A673 (cell line): ENCODE measurements at regions not wholly inside any gene's neighbourhood (a gene's known extent, or its start where the extent isn't known, plus 50 kb on each side); places are given as distances from the start of the nearest gene placed in this dataset.

Experiments
- BruUV-seq: library from RNA; stranded (reverse); fragments of 400-500 nt; replicated peaks from 2 replicates; lab custom pipeline; 2021; lab: Mats Ljungman, UMichigan
- CTCF ChIA-PET: fragments of 300-600 bp; sonication (Branson Sonifier 250); formaldehyde crosslinking; loops from one replicate; lab custom pipeline; 2022; ENCODE audit warnings: antibody characterized with exemption; lab: Charles Lee
- POLR2A ChIA-PET: fragments of 300-600 bp; sonication (Branson Sonifier 250); formaldehyde crosslinking; loops from one replicate; lab custom pipeline; 2022; ENCODE audit warnings: antibody characterized with exemption; ENCODE audit not compliant: low non-redundant PET; lab: Charles Lee
- DNase-seq: peaks from one replicate; pipeline ENCODE4 v3.0.0-alpha.2; 2015; ENCODE audit warnings: low spot score
- H3K27ac ChIP-seq: fragments of 200-600 bp; sonication (generic); 2 replicates; pipeline ENCODE4 v1.5.1; 2016; ENCODE audit warnings: mixed run types, low read depth, mild to moderate bottlenecking, mixed read lengths, antibody characterized with exemption, low read length; ENCODE audit not compliant: poor library complexity, severe bottlenecking
- H3K27me3 ChIP-seq: fragments of 200-600 bp; sonication (generic); replicated peaks from 2 replicates; pipeline ENCODE4 v1.6.1; 2017; ENCODE audit warnings: mixed run types, low read depth, mild to moderate bottlenecking, mixed read lengths, antibody characterized with exemption, low read length; ENCODE audit not compliant: insufficient read depth, poor library complexity
- H3K36me3 ChIP-seq: fragments of 200-600 bp; sonication (generic); 2 replicates; pipeline ENCODE4 v1.6.1; 2016; ENCODE audit warnings: mixed run types, mild to moderate bottlenecking, mixed read lengths, antibody characterized with exemption, low read length; ENCODE audit not compliant: insufficient read depth, poor library complexity, severe bottlenecking
- H3K4me1 ChIP-seq: fragments of 200-600 bp; sonication (generic); 2 replicates; pipeline ENCODE4 v1.6.1; 2017; ENCODE audit warnings: mixed run types, mild to moderate bottlenecking, mixed read lengths, antibody characterized with exemption, low read length; ENCODE audit not compliant: insufficient read depth, poor library complexity, severe bottlenecking
- H3K4me3 ChIP-seq: fragments of 200-600 bp; sonication (generic); 2 replicates; pipeline ENCODE4 v1.5.1; 2016; ENCODE audit warnings: low read depth, mixed run types, mild to moderate bottlenecking, mixed read lengths, low read length; ENCODE audit not compliant: poor library complexity, severe bottlenecking
- H3K9me3 ChIP-seq: fragments of 200-600 bp; sonication (generic); 2 replicates; pipeline ENCODE4 v1.6.1; 2016; ENCODE audit warnings: mixed run types, low read depth, mild to moderate bottlenecking, mixed read lengths, antibody characterized with exemption, low read length; ENCODE audit not compliant: poor library complexity, severe bottlenecking
- EZH2 ChIP-seq: fragments of 200-600 bp; sonication (generic); IDR thresholded peaks from 2 replicates; pipeline ENCODE4 v1.6.1; 2017; ENCODE audit warnings: borderline replicate concordance, low read depth, mild to moderate bottlenecking, mixed read lengths, antibody characterized with exemption, low read length; ENCODE audit not compliant: poor library complexity, severe bottlenecking
- intact Hi-C: fragments of 100-400 bp; cut with micrococcal nuclease; formaldehyde crosslinking; loops from one replicate; pipeline ENCODE4 v1.10.0; 2022; ENCODE audit not compliant: unreplicated experiment
- TF ChIP-seq, protein P1 (sequence below): fragments of 300-800, 200-600 bp; sonication (generic); conservative IDR thresholded peaks from 2 replicates; pipeline ENCODE4 v1.5.1; 2017; ENCODE audit warnings: low read depth, mild to moderate bottlenecking, antibody characterized with exemption, low read length, moderate library complexity, mixed read lengths

DNA sequence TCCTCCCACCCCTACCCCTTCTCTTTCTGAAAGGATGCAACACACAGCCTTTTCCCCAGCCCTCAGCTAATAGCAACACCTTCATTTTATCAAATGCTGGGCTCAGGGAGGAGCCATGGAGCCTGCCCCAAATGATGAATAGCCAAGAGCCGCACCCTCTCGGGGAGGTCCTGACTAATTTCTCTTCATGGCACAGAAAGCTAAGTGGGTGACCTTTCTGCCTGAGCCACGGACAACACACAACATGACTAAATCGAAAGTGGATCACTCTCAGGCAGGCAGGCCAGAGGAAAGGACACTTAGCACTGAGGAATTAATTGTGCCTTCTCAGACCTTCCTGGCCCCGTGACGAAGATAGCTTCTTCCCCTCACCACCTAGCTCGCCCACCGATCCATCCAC lies 165.1 kb upstream of the RAI2 start:
- BruUV-seq, result no TSS peak
- Histone ChIP-seq H3K27ac (no peak overlapping the region), H3K27me3 (no peaks in the 10 kb centered on the region), H3K4me1 (no peaks in the 10 kb centered on the region), H3K4me3 (no peak overlapping the region), H3K9me3 (no peaks in the 10 kb centered on the region), H3K36me3 (no peaks in the 10 kb centered on the region)
- no peak for DNase-seq
- intact Hi-C loops, result no loop called here
- no peak for TF ChIP-seq EZH2
- TF ChIP-seq, protein P1, sequence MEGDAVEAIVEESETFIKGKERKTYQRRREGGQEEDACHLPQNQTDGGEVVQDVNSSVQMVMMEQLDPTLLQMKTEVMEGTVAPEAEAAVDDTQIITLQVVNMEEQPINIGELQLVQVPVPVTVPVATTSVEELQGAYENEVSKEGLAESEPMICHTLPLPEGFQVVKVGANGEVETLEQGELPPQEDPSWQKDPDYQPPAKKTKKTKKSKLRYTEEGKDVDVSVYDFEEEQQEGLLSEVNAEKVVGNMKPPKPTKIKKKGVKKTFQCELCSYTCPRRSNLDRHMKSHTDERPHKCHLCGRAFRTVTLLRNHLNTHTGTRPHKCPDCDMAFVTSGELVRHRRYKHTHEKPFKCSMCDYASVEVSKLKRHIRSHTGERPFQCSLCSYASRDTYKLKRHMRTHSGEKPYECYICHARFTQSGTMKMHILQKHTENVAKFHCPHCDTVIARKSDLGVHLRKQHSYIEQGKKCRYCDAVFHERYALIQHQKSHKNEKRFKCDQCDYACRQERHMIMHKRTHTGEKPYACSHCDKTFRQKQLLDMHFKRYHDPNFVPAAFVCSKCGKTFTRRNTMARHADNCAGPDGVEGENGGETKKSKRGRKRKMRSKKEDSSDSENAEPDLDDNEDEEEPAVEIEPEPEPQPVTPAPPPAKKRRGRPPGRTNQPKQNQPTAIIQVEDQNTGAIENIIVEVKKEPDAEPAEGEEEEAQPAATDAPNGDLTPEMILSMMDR, result no peak
- ChIA-PET POLR2A (no interaction called here), CTCF (no interaction called here)

DNA sequence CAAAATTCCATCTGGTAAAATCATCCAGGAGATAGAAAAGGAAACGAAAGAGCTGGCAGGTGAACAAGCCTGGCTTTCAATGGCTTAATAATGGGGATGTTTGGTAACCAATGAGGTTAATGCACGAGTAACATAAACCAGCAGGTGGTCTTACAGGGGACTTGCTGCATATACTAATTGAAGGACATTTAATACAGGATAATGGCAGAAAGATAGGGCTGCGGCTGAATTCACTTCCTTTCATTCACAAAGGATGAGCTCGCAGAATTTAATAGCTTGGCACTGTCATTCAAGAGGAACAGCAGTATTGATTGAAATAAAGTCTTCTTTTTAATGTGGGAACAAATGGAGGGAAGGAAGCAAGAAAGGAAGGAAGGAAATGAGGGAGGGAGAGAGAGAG lies 156.3 kb upstream of the RAI2 start:
- intact Hi-C loops, result no loop called here
- no peaks in the 10 kb centered on the region for H3K36me3 ChIP-seq
- peak overlapping the region; percentile 16 for H3K4me3 ChIP-seq
- BruUV-seq, result no TSS peak
- no peaks in the 10 kb centered on the region for H3K9me3 ChIP-seq
- ChIA-PET POLR2A (no interaction called here), CTCF (no interaction called here)
- H3K27ac ChIP-seq, result no peak overlapping the region
- peak; percentile 87 for DNase-seq
- no peaks in the 10 kb centered on the region for H3K27me3 ChIP-seq
- TF ChIP-seq EZH2, result no peak
- TF ChIP-seq, protein P1, result no peak
- peaks cover 13% of the 10 kb centered on the region for H3K4me1 ChIP-seq

DNA sequence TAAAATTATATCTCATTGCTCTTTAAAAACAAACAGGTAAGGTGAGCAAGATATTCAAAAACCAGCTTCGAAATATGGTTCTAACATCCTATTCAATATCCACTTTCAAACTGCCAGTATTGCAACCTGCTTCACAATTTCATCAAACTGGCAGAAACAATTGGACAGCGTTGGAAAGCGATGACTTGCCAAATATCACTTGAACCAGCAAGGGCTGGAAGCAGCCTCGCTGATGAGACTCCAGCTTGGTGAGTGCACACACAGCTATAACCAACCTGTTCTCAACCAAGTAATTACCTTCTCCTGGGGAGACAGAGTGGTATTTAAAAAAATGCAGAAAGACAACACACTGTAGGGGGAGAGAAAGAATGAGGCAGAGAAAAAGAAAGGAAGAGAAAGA lies 155.8 kb upstream of the RAI2 start:
- Histone ChIP-seq H3K4me3 (peak overlapping the region; percentile 16), H3K27ac (peak overlapping the region; percentile 7), H3K27me3 (no peaks in the 10 kb centered on the region), H3K4me1 (peaks cover 13% of the 10 kb centered on the region), H3K9me3 (no peaks in the 10 kb centered on the region), H3K36me3 (no peaks in the 10 kb centered on the region)
- peak; percentile 18 for DNase-seq
- ChIA-PET CTCF (no interaction called here), POLR2A (no interaction called here)
- BruUV-seq, result TSS peak; percentile 79
- TF ChIP-seq, protein P1, result no peak
- TF ChIP-seq EZH2, result no peak
- intact Hi-C loops, result no loop called here
